HUES64 (cell line): ENCODE measurements at regions not wholly inside any gene's neighbourhood (a gene's known extent, or its start where the extent isn't known, plus 50 kb on each side); places are given as distances from the start of the nearest gene placed in this dataset.

Experiments
- H3K27ac ChIP-seq: 2 replicates; pipeline ENCODE4 v1.7.0; 2013; ENCODE audit warnings: low read depth, low read length, inconsistent platforms
- H3K27me3 ChIP-seq: 2 replicates; pipeline ENCODE4 v1.6.1; 2013; ENCODE audit warnings: mild to moderate bottlenecking, low read length; ENCODE audit not compliant: insufficient read depth
- H3K36me3 ChIP-seq: 2 replicates; pipeline ENCODE4 v1.6.1; 2013; ENCODE audit warnings: mild to moderate bottlenecking, low read length; ENCODE audit not compliant: insufficient read depth
- H3K4me1 ChIP-seq: 2 replicates; pipeline ENCODE4 v1.6.1; 2013; ENCODE audit warnings: mild to moderate bottlenecking, low read length, moderate library complexity; ENCODE audit not compliant: insufficient read depth
- H3K4me3 ChIP-seq: 2 replicates; pipeline ENCODE4 v1.5.1; 2013; ENCODE audit warnings: mild to moderate bottlenecking, low read length, moderate library complexity
- H3K9ac ChIP-seq: 2 replicates; pipeline ENCODE4 v1.6.1; 2013; ENCODE audit warnings: mild to moderate bottlenecking, low read depth, low read length
- H3K9me3 ChIP-seq: 2 replicates; pipeline ENCODE4 v1.6.1; 2013; ENCODE audit warnings: low read depth, low read length; ENCODE audit not compliant: insufficient read depth
- WGBS: fragments of 150-250, 120-280 bp; methylation state at CpG from one replicate; pipeline ENCODE4 v1.1.7; 2013; ENCODE audit warnings: missing lambda C conversion rate; 5-methylcytosine and 5-hydroxymethylcytosine counted together

GRCh38 chr5:67657055-67657454 is 460.5 kb upstream of the CD180 start:
- H3K27me3 ChIP-seq = no peaks in the 10 kb centered on the region
- H3K4me1 ChIP-seq = peaks cover 6% of the 10 kb centered on the region; the same call in 1 of the 2 replicates
- H3K4me3 ChIP-seq = no peak overlapping the region
- H3K9me3 ChIP-seq = no peaks in the 10 kb centered on the region
- H3K27ac ChIP-seq = no peak overlapping the region
- WGBS = no CpG with 5 or more reads among the region's 5 CpGs
- H3K9ac ChIP-seq = no peak overlapping the region
- no peaks in the 10 kb centered on the region for H3K36me3 ChIP-seq

DNA sequence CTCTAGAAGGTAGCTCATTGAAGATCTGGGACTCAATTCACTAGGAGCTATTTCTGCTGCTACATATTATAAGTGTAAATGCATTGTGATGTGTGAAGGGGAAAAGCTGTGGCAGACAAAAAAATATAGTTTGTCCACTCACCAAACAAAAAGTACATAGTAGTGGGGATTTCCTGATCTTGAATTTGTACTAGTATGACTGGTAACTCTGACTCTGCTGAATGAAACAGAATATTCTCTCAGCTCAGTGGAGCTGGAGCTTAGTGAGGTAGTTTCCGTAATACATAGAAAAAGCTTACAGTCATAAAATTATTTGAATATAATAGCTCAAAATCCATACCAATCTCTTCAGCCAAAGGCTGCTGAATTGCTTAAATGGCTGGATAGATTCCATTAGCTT is 455.6 kb upstream of the CD180 start:
- no peak overlapping the region for H3K27ac ChIP-seq
- WGBS = no CpG with 5 or more reads among the region's 1 CpG
- H3K27me3 ChIP-seq = no peaks in the 10 kb centered on the region
- no peaks in the 10 kb centered on the region for H3K9me3 ChIP-seq
- H3K36me3 ChIP-seq = no peaks in the 10 kb centered on the region
- peaks cover 6% of the 10 kb centered on the region; the same call in 1 of the 2 replicates for H3K4me1 ChIP-seq
- no peak overlapping the region for H3K9ac ChIP-seq
- H3K4me3 ChIP-seq = no peak overlapping the region

- Histone ChIP-seq H3K9ac (no peak overlapping the region), H3K27ac (no peak overlapping the region), H3K4me3 (no peak overlapping the region), H3K4me1 (peaks cover 6% of the 10 kb centered on the region; the same call in 1 of the 2 replicates), H3K36me3 (no peaks in the 10 kb centered on the region), H3K9me3 (no peaks in the 10 kb centered on the region), H3K27me3 (no peaks in the 10 kb centered on the region)
- WGBS = no CpG with 5 or more reads among the region's 1 CpG
Measured at GRCh38 chr5:67651180-67651579, 454.6 kb upstream of the CD180 start.

DNA sequence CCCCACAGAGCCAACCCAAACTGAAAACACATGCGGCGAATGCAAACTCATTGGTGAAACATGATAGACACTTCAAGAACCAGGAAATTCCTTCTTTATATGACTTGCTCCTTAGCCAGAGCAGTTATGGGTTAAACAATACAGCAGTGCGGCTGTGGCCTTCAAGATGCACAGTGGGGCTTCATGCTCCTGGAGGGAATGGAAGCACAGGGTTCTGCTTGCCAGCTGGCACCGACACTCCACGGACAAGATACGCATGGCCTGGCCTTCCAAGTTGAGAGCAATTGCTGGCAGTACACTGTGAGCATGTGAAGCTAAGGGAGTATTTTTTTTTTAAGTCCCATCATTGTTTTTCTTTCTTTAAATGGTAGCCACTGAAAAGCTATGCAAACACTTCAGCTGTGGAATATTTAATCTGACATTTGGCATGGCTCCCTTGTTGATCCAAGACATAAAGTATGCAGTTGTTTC is 451.6 kb upstream of the CD180 start:
- no peak overlapping the region for H3K9ac ChIP-seq
- H3K27ac ChIP-seq = no peak overlapping the region
- 95% methylated on average over 6 of the region's 6 CpGs for WGBS
- H3K9me3 ChIP-seq = peaks cover 12% of the 10 kb centered on the region
- H3K27me3 ChIP-seq = no peaks in the 10 kb centered on the region
- H3K36me3 ChIP-seq = no peaks in the 10 kb centered on the region
- no peak overlapping the region for H3K4me3 ChIP-seq
- H3K4me1 ChIP-seq = peaks cover 6% of the 10 kb centered on the region; the same call in 1 of the 2 replicates

- Histone ChIP-seq H3K4me1 (peaks cover 1% of the 10 kb centered on the region; the same call in 1 of the 2 replicates), H3K9ac (no peak overlapping the region), H3K4me3 (no peak overlapping the region), H3K27me3 (no peaks in the 10 kb centered on the region), H3K9me3 (peaks cover 12% of the 10 kb centered on the region), H3K27ac (no peak overlapping the region), H3K36me3 (no peaks in the 10 kb centered on the region)
- no CpG with 5 or more reads among the region's 2 CpGs for WGBS
Measured at GRCh38 chr5:67647772-67648171, 451.2 kb upstream of the CD180 start.

GRCh38 chr5:67644221-67644920 is 447.8 kb upstream of the CD180 start:
- Histone ChIP-seq H3K27ac (no peak overlapping the region), H3K9ac (no peak overlapping the region), H3K9me3 (peaks cover 12% of the 10 kb centered on the region), H3K27me3 (no peaks in the 10 kb centered on the region), H3K4me3 (no peak overlapping the region), H3K4me1 (0 out of 2 replicates have a peak, but pooled peaks cover under 1% of the 10 kb centered on the region), H3K36me3 (no peaks in the 10 kb centered on the region)
- WGBS = 87% methylated on average over 2 of the region's 3 CpGs

DNA sequence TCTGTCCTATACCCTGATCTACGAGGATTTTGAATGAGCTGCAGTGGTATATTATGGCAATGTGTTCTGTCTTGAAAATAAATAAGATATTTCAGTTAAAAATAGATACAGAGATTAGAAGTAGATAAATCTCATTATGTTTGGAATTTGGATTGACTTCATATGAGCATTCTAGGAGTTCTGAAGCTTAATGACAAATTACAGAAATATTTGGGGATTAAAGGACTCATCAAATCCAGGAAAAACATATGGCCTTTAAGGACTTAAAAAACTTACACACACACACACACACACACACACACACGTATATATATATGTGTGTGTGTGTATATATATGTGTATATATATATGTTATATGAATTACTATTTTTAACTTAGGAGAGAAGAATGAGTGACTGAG is 446.9 kb upstream of the CD180 start:
- WGBS = 83% methylated on average over 1 of the region's 2 CpGs
- Histone ChIP-seq H3K27ac (no peak overlapping the region), H3K9me3 (peaks cover 12% of the 10 kb centered on the region), H3K4me3 (no peak overlapping the region), H3K9ac (no peak overlapping the region), H3K4me1 (peaks cover 6% of the 10 kb centered on the region; the same call in 1 of the 2 replicates), H3K36me3 (no peaks in the 10 kb centered on the region), H3K27me3 (no peaks in the 10 kb centered on the region)

GRCh38 chr5:67639976-67640375 is 443.4 kb upstream of the CD180 start:
- no peaks in the 10 kb centered on the region for H3K27me3 ChIP-seq
- H3K4me3 ChIP-seq = no peak overlapping the region
- peaks cover 6% of the 10 kb centered on the region; the same call in 1 of the 2 replicates for H3K4me1 ChIP-seq
- H3K9me3 ChIP-seq = peaks cover 10% of the 10 kb centered on the region
- 89% methylated on average over 2 of the region's 2 CpGs for WGBS
- no peak overlapping the region for H3K9ac ChIP-seq
- no peaks in the 10 kb centered on the region for H3K36me3 ChIP-seq
- H3K27ac ChIP-seq = no peak overlapping the region

- no peak overlapping the region for H3K27ac ChIP-seq
- WGBS = 75% methylated on average over 2 of the region's 3 CpGs
Measured at GRCh38 chr5:67639313-67639712, 442.7 kb upstream of the CD180 start.

GRCh38 chr5:67636850-67637524 is 440.4 kb upstream of the CD180 start:
- Histone ChIP-seq H3K4me3 (no peak overlapping the region), H3K9ac (no peak overlapping the region), H3K27me3 (no peaks in the 10 kb centered on the region), H3K4me1 (peaks cover 6% of the 10 kb centered on the region; the same call in 1 of the 2 replicates), H3K36me3 (no peaks in the 10 kb centered on the region), H3K9me3 (no peaks in the 10 kb centered on the region; the same call in 1 of the 2 replicates), H3K27ac (no peak overlapping the region)
- 95% methylated on average over 3 of the region's 3 CpGs for WGBS

More at GRCh38 chr5:67639313-67639712, 442.7 kb upstream of the CD180 start:
- H3K4me3 ChIP-seq = no peak overlapping the region
- peaks cover 3% of the 10 kb centered on the region; the same call in 1 of the 2 replicates for H3K9me3 ChIP-seq
- no peak overlapping the region for H3K9ac ChIP-seq
- H3K27me3 ChIP-seq = no peaks in the 10 kb centered on the region
- H3K36me3 ChIP-seq = no peaks in the 10 kb centered on the region
- peaks cover 6% of the 10 kb centered on the region; the same call in 1 of the 2 replicates for H3K4me1 ChIP-seq

DNA sequence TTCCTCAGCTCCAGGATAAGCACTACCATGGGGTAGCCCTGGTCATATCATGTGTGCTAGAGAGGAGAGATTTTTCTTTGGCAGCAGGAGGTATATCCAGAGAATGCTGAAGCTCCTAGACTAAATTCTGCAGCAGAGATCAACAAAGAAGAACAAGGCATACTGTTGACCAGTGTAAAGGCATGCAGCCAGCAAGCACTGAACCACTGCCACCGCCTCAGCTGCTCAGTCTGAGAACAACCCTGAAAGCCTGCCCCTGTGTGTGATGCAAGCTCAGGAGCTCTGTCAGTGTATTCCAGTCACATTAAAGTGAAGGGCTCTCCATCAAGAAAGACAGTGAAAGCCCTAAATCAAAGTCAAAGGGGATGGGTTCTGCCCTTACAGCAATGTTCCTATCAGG is 439.5 kb upstream of the CD180 start:
- 95% methylated on average over 1 of the region's 1 CpG for WGBS

More for the DNA sequence above, 439.5 kb upstream of the CD180 start:
- no peak overlapping the region for H3K4me3 ChIP-seq
- H3K36me3 ChIP-seq = no peaks in the 10 kb centered on the region
- H3K27ac ChIP-seq = no peak overlapping the region
- H3K4me1 ChIP-seq = peaks cover 6% of the 10 kb centered on the region; the same call in 1 of the 2 replicates
- H3K9me3 ChIP-seq = no peaks in the 10 kb centered on the region; the same call in 1 of the 2 replicates
- H3K27me3 ChIP-seq = no peaks in the 10 kb centered on the region
- H3K9ac ChIP-seq = no peak overlapping the region
